ENCODE measurements at regions not wholly inside any gene's neighbourhood (a gene's known extent, or its start where the extent isn't known, plus 50 kb on each side); places are given as distances from the start of the nearest gene placed in this dataset.

- TF ChIP-seq CTCF (IDR thresholded peaks at IDR 0.05) (no peak), EZH2 (IDR thresholded peaks at IDR 0.05) (no peak)
These were observed 394.9 kb downstream of the NPHP4 start for GRCh38 chr1:5597171-5597850.

All from neural progenitor cell (in vitro differentiated cells).